Suppressor macrophage treated with lipopolysaccharide for 1 hour (primary cell): ENCODE measurements at regions not wholly inside any gene's neighbourhood (a gene's known extent, or its start where the extent isn't known, plus 50 kb on each side); places are given as distances from the start of the nearest gene placed in this dataset.

ENCODE experiments used
- DNase-seq, 3 donors: peaks; one replicate each; pipeline ENCODE4 v3.0.0-alpha.2; 2020 to 2022

DNA sequence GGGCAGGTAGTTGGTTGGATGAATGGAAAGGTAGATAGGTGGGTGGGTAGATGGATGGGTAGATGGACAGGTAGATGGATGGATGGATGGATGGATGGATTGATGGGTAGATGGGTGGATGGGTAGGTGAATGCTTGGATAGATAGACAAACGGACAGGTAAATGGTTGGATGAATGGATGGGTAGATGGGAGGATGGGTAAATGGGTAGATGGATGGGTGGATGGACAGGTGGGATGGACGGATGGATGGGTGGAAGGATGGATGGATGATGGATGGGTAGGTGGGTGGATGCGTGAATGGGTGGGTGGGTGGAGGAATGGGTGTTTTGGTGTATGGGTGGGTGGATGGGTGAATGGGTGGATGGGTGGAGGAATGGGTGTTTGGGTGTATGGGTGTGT lies 50.1 kb upstream of the ASAP2 start:
- no peak for DNase-seq

DNA sequence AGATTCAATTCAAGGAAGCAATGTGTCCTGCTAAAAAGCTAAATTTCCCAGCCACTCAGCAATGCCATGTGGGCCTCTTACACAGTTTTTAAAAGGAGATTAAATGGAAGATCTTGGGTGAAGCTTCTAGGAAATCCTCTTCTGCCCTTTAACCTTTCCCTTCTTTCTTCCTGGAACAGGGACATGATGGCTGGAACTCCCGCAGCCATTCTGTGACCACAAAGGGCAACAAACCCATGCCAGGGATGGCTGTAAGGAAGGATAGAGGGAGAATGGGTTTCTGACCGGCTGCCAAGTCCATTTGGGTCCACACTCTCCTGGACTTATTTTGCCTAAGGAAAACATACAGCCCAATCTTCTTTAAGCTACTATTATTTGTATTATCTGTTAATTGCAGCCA lies 52.6 kb upstream of the ASAP2 start:
- no peak for DNase-seq

DNA sequence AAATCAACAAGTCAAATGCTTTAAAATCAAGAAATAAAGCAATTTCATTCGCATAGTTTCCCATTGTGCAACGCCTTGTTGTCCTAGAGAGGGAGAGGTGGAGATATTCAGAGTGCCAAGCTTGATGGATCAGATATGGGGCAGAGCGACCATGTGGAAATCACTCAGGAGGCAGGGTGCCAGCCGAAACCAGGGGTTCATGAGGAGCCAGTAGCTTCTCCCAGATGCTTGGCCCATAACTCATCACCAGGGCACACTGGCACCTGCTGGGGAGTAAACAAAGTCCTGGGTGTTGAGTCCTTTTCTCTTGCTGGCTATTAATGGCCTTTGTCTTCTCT lies 53.0 kb upstream of the ASAP2 start:
- DNase-seq: no peak

DNA sequence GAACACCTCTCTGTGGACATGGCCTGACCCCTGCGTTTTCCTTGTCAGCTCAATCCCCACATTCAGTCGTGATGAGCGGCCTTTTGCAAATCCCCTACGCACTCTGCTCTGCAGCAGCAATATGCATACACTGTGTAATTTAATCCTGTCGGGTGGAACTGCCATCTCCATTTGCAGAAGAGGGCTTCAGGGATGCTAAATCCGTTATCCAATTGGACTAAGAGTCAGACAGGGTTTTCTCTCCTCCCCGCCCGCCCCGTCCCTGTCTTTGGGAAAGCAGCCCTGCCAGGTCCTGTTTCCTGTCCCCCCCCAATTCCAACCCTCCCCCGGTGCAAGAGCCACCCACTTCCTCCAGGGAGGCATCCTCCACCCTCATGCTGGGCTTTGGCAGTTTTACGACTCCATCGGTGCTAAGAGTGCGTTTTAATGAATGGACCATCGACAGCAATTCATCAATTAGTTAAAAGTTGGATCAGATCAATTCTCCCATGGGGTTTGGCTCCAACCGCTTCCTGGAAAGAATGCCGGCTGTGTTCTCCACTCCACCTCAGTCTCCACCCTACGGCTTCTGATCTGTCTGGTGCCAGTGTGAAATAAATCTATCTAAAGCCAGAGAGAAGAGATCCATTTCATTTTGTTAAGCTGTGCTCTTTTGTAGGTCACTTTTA lies 53.5 kb upstream of the ASAP2 start:
- no peak for DNase-seq

DNA sequence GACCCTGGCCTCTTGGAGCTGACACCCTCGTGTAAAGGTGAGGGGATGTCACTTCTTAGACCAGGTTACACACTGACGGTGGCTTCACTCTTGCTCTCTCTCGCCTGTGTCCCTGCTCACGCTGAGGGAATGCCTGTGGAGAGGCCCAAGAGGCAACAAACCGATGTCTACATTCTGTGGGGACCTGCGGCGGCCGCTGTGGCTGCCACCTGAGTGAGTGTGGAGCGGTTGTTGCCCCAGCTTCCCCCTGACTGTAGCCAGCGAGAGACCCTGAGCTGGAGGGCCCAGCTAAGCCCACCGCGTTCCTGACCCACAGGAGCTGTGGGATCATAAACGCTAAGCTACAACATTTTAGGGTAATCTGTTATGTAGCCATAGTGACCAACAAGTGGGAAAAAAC lies 55.7 kb upstream of the ASAP2 start:
- no peak for DNase-seq

DNA sequence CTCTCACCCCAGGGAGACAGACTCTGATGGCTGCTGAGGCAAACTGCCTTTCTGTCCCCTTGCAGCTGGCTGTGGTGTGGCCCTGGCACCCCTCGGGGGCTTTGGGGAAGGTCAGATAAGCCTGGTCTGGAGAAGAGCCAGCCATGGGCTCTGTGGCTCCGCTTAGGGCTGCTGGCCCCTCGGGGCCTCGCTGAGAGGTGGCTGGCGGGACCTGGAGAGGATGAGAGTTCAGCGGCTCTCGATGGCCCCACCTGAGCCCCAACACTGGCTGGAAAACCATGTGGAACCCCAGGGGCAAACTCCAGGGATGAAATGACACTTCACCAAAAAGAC lies 56.1 kb upstream of the ASAP2 start:
- DNase-seq: no peak

DNA sequence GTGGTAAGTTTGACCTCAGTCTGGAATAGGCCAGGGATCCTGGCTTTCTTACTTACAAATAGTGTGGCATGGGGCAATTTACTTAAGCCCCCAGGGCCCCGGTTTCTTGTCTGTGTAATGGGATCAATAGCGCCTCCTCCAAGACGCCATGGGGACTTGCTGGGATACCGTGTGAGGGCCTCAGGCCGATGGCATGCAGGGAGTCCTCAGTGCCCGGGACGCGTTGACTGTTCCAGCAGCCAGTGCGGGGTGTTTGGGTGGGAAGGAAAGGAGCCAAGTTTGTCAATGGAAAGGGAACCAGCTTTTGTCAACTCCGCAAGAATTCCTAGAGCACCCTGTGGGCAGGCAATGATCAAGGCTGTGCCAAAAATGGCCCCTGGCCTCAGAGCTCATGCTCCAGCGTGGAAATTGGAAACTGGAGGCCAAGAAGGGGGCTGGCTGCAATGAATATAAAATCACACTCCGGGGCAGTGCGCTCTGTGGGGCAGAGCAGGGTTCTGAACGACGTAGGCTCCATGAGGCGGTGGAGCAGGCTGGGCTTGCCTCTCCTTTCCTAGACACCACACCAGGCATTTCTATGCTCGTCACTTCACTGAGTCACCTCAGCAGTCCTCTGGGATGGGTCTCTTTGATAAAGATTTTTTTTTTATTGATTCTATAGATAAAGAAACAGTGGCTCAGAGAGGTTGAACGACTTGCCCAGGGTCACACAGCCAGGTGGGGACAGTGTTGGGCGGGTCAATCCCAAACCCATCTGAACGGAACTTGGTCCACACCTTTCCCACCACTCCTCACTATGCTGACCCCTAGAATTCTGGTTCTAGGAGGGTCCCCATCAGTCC lies 56.7 kb upstream of the ASAP2 start:
- no peak for DNase-seq

DNA sequence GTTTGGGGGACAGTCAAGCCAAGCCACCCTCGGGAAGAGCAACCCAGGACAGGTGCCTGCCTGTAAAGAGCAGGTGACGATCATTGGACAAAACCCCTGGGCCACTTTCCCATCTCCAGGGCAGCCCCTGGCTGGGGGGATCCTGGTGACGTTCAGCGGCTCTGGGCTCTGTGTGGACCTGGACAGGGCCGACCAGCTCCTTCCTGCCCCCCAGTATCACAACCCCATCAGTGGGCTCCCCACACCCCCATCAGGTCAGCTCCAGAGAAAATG lies 57.3 kb upstream of the ASAP2 start:
- no peak for DNase-seq

DNA sequence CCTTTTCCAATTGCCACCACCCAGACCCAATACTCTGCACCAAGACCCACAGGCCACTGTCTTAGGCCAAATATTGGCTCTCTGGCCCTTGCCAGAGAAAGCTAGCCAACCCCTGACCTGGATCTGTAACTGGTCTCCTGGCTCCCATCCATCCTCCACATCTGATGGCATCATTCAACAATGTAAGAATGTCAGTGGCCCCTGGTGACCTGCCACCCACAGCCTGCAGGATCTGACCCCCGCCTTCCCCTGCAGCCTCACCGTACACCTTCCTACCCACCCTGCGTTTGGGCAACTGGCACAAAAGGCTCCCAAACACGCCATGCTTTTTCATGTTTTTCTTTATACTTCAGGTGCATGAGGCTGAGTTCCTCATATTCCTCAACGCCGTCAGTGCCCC lies 60.0 kb upstream of the ASAP2 start:
- DNase-seq: no peak

DNA sequence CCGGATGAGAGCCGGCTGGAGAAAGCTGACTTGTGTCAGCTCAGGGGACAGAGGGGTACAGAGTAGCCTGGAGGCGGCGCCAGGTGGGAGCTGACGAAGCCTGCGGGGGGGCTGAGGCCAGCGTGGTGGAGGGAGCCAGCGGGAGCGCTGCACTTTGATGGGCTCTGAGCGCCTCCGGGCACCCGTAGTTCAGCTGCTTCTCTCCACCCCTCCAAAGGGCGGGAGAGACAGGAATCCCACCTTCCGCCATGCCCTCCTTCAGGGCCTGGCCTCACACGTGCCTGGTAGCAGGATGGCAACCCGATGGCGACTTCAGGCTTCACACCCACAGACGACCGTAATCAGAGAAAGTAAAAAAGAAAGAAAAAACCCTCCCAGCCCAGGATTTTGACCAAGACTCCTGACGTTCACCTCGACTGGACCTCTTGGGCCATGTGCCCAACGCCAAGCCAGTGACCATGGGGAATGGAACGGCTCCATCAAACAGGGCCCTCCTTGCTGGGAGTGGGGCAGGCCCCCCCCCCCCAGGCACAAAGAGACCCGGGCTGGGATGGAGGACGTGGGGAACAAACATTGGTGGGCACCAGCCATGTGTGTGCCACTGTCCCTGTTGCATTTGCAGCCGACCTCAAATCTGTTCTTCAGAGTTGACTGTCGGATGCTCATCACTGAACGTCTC lies 60.7 kb upstream of the ASAP2 start:
- no peak for DNase-seq

DNA sequence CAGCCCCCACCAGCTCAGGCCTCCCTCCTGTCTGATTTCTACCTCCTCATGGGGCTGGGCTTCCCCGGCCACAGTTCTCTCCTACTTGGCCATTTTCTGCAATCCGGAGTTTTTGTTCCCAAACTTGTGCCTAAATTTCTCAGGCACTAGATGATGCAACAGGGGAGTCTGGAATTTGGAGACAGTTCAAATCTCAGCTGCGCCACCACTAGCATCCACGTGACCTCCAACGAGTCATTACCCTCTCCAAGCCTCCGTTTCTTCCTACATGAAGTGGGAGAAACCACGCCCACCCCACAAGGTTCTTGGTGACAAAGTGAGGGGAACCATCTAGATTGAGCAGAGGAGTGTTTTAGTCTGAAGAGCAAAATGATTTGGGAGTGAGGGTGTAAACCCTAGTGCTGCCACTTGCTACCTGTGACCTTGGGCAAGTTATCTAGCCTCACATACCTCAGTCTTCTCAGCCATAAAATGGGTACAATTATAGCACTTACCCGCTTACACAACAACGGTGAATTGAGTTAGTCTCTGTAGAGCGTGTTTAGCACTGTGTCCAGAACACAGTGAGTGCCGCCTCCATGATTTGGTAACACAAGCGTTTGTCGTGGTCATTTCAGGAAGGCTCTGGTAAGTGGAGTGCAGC lies 61.4 kb upstream of the ASAP2 start:
- peak; percentile 72 to 77 (median 73) for DNase-seq

DNA sequence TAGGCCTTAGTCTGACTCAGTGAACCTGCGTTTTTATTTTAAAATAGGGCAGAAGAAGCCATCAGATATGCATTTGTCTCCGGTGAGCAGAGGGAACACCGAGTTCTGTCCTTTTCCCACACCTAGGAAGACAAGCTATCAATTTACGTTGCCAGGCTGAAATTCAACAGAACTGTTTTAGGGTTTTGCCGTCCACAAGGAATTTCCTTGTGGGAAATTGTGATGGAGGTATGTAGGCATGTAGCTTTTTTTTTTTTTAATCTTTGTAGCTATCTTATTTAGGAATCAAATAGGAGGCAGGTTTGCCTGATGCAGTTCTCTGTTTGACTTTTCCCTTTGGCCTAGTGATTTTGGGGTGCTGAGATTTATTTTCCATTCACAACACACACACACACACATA lies 62.0 kb upstream of the ASAP2 start:
- no peak for DNase-seq

DNA sequence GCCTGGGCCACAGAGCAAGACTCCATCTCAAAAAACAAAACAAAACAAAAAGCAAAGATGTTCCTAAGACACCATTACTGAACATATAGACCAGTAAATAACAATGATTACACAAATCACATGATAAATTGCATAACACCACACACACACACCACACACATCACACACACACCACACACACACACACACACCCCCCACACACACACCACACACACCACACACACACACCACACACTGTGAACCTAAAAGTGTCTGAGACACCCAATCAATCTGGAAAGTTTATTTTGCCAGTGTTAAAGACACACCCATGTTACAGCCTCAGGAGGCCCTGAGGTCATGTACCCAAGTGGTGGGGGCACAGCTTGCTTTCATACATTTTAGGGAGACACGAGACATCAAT lies 62.6 kb upstream of the ASAP2 start:
- DNase-seq: peak in 1 of 3 donors; percentile 19

DNA sequence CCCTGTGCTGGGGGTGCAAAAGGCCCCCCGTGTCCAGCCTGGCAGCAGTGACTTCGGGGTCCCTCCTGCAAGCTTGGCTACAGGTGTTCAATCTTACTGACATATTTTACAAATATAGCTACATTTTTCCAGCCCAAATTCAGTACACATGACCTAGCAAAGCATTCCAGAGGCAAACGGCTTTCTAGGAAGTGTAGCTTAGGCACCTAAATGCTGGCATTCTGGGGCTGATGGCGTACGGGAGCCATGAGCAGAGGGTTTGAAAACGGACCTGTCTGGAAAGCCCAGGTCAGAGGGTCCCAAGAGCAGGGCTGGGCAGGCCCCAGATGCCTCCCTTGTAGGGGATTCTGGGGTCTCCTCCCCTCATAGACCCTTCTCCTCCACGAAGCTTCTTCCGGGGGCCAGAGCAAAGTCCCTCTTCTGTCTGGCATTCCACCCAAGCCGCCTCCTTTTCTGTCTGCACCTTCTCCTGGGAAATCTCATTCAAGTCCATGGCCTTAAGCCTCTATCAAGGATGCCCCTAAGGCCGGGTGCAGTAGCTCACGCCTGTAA lies 63.3 kb upstream of the ASAP2 start:
- DNase-seq: no peak

DNA sequence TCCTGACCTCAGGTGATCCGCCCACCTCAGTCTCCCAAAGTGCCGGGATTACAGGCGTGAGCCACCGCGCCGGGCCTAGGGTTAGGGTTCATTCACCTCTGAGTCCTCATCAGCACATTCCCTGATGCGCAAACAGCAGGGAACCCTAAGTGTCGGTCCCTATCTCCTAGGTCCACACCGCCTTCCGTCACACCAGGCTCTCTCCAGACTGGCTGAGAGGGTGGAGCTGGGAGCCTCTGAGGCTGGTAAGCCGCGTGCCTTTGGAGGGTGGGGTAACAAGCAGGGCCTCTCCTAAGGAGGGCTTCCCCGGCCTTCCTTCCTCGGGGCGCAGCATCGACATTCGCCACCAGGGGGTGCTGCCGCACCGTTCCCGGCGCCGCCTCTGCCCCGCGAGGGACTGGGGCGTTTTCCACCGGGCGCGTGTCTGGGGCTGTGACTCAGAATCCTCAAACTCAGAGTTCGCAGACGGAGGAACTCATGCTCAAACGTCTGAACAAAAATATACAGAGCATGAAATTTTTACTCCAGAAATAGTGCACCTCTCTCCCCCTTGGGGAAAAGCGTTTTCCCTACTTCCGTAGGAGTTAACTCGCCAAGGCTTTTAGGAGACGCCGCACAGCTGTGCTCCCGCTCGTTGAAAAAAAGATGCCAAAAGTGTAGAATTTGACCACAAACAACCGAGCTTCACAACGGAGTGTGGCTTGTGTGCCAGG lies 63.9 kb upstream of the ASAP2 start:
- peak; percentile 90 to 95 (median 94) for DNase-seq

DNA sequence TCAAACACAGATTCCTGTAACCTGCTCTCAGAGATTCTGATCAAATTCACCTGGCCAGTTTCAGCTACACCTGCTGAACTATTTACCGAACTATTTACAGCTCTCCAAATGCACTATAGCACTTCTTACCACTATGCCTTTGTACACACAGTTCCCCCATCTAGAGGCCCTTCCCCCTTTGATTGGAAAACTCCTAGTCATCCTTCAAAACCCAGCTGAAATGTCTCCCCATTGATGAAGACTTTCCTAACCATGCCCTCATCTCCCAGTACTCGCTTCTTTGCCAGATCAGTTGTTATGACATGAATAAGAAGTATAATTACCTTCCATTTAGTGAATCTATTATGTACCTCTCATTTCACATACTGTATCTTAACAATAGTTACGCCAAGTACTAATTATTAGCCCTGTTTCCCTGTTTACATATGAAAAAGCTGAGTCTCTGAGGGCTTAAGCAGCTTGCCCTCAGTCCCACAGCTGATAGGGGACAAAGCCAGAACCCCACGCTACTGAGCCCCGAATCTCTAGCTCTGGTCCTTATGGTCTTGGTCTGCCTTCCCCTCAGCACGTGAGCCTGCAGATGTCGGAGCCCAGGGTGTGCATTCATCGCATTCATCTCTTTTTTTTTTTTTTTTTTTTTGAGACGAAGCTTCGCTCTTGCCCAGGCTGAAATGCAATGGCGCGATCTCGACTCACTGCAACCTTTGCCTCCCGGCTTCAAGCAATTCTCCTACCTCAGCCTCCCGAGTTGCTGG lies 64.7 kb upstream of the ASAP2 start:
- DNase-seq: no peak

DNA sequence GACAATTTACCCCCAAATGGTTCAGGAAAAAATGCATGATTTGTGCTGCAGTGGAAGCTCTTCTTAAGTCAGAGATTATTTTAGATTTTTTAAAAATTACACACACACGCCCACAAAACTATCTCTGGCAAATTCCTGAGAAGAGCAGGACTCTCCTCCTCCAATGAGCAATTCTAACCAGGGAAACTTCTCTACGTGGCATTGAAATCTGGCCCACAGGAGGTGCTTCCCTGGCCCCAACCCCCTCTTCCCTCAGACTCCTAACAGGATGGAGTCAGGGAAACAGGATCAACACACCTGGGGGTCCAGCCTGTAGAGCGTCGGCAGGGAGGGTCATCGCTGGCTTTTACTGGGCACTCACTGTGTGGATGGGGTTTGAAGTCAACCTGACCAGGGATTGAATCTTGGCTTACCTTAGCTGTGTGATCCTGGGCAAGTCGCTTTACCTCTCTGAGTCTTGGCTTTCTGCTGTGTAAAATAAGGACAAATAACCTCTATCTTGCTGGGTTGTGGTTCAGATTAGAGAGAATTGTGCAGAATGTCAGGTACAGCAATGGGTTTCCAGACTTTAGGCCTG lies 65.4 kb upstream of the ASAP2 start:
- no peak for DNase-seq

DNA sequence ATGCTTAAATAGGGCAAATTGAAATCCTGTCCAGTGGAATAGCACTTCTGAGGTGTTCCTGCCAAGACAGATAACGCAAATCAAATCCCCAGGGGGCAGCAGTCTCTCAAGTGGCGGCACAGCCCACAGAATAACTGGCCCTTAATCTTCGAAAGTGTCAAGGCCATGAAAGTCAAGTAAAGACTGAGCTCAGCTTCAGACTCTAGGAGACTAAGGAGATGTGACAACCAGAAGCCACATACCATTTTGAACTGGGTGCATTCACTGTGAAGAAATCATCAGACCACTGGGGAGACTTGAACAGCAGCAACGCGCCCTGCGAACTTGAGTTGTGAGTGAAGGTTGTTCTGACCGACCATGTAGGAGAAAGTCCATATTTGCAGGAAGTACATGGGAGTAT lies 66.0 kb upstream of the ASAP2 start:
- DNase-seq: no peak

DNA sequence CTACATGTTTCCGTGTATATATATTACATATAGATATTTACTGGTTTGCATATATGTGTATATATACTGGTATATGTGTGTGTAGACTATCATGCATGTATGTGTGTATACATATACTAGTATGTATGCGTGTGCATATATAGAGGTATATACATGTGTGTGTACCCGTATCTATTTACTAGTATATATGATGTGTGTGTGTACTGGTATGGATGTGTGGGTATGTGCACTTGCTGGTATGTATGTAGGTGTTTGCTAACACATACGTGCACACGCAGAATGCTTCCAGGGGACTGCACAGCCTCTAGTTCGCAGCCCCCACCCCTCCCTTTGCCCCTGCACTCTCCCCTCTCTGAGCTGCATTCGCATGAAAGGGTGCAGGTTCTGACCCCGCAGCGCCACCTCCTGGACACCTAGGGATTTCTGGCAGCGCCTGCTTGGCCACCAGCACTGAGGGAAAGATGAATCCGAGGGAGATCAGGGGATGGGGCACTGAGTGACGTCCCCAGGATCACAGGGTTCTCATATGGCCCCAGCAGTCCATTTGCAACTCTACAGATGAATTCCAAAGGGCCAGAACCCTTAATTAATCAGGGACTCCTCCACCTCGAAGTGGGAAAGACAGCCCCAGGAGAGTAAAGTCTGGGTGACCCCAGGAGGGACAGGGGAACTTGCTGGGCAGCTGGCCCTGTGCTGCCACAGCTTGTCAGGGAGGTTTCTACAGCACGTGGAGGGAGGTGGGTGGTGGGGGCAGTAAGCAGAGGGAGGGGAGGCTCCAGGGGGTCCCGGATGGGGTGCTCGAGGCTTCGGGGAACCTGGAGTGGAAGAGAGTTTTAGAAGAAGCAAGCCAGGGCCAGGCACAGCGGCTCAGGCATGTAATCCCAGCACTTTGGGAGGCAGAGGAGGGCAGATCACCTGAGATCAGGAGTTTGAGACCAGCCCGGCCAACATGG lies 66.8 kb upstream of the ASAP2 start:
- DNase-seq: peak; percentile 73 to 87 (median 81)

DNA sequence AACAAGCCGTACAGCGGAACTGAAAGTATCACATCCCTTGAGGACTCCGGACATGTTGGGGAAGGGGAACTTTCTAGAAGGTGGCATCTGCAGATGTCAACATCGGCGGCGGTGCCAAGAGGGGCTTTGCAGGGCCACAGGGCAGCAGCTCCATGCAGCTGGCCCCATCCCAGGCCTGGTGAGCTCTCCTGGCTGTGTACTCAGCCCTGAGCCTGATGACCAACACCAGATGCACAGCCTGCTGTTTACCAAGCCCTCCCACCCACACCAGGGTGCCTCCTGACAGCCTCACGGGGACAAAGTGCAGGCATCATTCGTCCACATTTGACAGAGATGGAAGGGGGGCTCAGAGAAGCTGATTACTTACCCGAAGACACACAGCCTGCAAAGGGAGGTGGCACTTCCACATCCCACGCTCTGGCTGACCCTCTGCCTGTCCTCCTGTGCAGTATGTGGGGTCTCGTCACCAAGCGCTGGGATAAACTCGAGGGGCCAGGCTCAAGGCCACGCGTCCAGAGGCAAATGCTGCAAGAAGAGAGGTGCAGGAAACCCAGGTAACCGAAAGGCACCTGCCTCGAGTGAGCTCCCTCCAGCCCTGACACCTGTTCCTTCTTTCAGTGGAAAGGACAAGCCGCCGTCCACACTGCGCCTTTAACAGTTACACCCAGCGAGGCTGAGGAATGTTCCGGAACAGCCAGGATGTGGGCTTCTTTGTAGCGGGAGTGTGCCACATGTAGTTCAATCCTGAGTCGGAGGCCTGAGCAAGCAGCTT lies 69.0 kb upstream of the ASAP2 start:
- peak; percentile 44 to 59 (median 56) for DNase-seq
